RPMI7951 (cell line): ENCODE measurements at regions not wholly inside any gene's neighbourhood (a gene's known extent, or its start where the extent isn't known, plus 50 kb on each side); places are given as distances from the start of the nearest gene placed in this dataset.

Experiments used
- DNase-seq: peaks from one replicate; pipeline ENCODE4 v3.0.0-alpha.2; 2012; ENCODE audit warnings: low read depth

GRCh38 chr11:105553025-105553424, 56.8 kb upstream of the GRIA4 start:
- DNase-seq = peak; percentile 11

GRCh38 chr11:105548359-105548758, 61.5 kb upstream of the GRIA4 start:
- no peak for DNase-seq

GRCh38 chr11:105538588-105538987, 71.3 kb upstream of the GRIA4 start:
- DNase-seq = no peak

- no peak for DNase-seq
These were observed 72.3 kb upstream of the GRIA4 start for GRCh38 chr11:105537531-105537930.

- peak; percentile 42 for DNase-seq
These were observed 85.6 kb upstream of the GRIA4 start for GRCh38 chr11:105524286-105524685.

- DNase-seq = no peak
These were observed 89.0 kb upstream of the GRIA4 start for GRCh38 chr11:105520706-105521345.

- DNase-seq = no peak
These were observed 102.2 kb upstream of the GRIA4 start for GRCh38 chr11:105507496-105508254.

- no peak for DNase-seq
These were observed 117.9 kb upstream of the GRIA4 start for GRCh38 chr11:105492010-105492409.

GRCh38 chr11:105491394-105491793, 118.5 kb upstream of the GRIA4 start:
- no peak for DNase-seq

GRCh38 chr11:105490333-105490732, 119.5 kb upstream of the GRIA4 start:
- DNase-seq = no peak

- DNase-seq = no peak
These were observed 120.4 kb upstream of the GRIA4 start for GRCh38 chr11:105489446-105489845.

- DNase-seq = no peak
These were observed 122.9 kb upstream of the GRIA4 start for GRCh38 chr11:105486929-105487328.

- no peak for DNase-seq
These were observed 139.9 kb upstream of the GRIA4 start for GRCh38 chr11:105469931-105470330.

- DNase-seq = no peak
These were observed 141.7 kb upstream of the GRIA4 start for GRCh38 chr11:105468154-105468553.

GRCh38 chr11:105466582-105467228, 143.2 kb upstream of the GRIA4 start:
- DNase-seq = no peak

- DNase-seq = no peak
These were observed 151.8 kb upstream of the GRIA4 start for GRCh38 chr11:105458071-105458470.

GRCh38 chr11:105456950-105457349, 152.9 kb upstream of the GRIA4 start:
- DNase-seq = no peak

GRCh38 chr11:105449100-105449734, 160.7 kb upstream of the GRIA4 start:
- DNase-seq = no peak

- no peak for DNase-seq
These were observed 161.2 kb upstream of the GRIA4 start for GRCh38 chr11:105448703-105449079.

GRCh38 chr11:105447936-105448702, 161.8 kb upstream of the GRIA4 start:
- DNase-seq = no peak

- no peak for DNase-seq
These were observed 166.2 kb upstream of the GRIA4 start for GRCh38 chr11:105443623-105444022.
